Hepatic stellate cell (primary cell): ENCODE measurements at regions not wholly inside any gene's neighbourhood (a gene's known extent, or its start where the extent isn't known, plus 50 kb on each side); places are given as distances from the start of the nearest gene placed in this dataset.
"Not testable (repeated sequence)": the region's sequence is repeated elsewhere in the genome, so short reads cannot be mapped to it uniquely, and the experiment has no call there.

Experiments used
- DNase-seq: peaks from one replicate; pipeline ENCODE4 v3.0.0; 2011; ENCODE audit warnings: low spot score

DNA sequence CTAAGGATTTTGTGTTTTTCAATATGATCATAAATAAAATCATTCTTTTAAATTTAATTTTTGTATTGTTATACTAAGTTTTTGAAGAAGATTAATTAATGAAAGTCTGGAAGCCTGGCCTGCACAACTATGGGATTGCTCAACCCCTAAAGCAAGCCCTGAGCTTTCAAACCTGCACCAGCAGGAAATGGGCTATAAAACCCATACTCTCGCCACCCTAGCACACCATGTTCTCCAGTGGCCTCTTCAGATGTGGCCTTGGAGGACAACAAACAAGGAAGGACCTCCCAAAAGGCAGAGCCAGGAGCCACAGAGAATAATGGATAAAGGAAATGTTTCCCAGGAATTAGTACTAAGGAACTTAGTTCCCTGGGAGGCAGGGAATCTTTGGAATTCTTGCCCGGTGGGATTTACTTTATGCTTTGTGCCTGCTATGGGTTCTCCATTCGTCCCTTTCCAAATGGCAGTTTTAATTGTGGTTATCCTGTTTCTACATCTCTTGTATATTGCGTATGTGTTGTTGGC, 212.5 kb downstream of the ZFP36L2 start:
- no peak for DNase-seq

GRCh38 chr2:43012966-43013365, 213.4 kb downstream of the ZFP36L2 start:
- DNase-seq: no peak

- DNase-seq: no peak
Measured at GRCh38 chr2:43011158-43011491, 215.3 kb downstream of the ZFP36L2 start.

GRCh38 chr2:43010438-43011157, 215.8 kb downstream of the ZFP36L2 start:
- no peak for DNase-seq

- no peak for DNase-seq
Measured at GRCh38 chr2:43009448-43009847, 217.0 kb downstream of the ZFP36L2 start.

GRCh38 chr2:43008388-43008787, 216.0 kb upstream of the HAAO start:
- no peak for DNase-seq

GRCh38 chr2:43007901-43008300, 215.5 kb upstream of the HAAO start:
- no peak for DNase-seq

DNA sequence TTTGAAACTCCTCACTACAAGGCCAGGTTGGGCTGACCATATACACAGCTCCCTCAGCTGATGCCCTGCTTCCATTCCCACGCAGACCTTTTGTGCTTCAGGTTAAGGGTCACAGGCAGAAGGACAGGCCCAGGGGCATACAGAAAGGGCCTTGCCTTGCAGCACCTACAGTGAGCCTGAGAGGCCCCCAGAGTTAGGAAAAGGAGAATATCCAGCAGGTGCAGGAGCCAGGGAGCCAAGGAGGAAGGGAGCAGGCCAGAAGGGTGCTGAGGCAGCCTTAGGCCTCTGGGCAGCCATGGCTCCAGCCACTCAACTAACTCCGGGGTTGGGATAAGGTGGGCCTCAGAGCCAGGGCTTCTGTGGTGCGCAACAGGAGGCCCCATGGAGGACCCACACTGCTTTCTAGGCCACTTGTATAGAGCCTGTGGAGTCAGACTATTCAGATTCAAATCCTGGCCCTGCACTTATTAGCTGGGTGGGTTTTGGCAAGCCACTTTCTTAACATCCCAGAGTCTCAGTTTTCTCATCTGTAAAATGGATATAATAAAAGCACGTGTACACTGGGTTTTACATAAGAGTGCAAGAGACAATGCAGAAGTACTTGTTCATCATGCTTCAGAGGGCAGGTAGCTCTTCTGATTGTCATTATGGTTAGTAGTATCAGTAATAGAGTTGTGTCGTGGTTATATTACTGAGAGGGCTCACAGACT, 214.6 kb upstream of the HAAO start:
- DNase-seq: no peak

- DNase-seq: no peak
Measured at GRCh38 chr2:43005975-43006833, 213.8 kb upstream of the HAAO start.

DNA sequence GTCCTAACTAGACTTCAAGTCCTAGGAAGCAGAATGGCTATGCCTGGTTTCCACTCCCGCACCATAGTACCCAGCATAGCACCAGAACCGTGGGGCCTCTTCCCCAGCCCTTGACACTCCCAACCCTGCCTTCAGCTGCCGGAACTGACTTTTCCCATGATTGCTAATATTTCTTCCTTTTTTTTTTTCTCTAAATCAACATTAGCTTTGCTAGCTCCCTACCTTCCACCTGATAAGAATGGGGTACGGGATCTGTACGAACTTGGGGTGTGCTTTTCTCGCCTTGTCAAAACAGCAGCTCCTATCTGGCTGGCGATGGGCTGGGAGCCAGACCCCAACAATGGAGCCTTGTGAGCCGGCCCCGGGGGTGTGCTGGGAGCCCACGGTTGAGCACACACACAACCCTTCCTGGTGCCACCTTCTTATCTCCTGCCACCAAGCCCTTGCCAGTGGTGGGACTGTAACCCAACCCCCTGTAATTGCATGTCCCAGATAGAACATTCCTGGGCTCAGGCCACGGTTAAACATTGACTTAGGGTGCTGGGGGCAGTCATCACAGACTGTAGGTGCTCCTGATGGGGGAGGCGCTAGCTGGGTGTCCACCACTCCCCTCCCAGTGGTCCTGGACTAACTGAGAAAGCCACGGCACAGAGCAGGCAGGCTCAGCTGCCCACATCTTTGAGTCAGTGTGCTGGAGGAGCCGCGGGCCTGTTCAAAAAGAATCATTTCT, 213.0 kb upstream of the HAAO start:
- no peak for DNase-seq

- DNase-seq: no peak
Measured at GRCh38 chr2:43004879-43005244, 212.5 kb upstream of the HAAO start.

DNA sequence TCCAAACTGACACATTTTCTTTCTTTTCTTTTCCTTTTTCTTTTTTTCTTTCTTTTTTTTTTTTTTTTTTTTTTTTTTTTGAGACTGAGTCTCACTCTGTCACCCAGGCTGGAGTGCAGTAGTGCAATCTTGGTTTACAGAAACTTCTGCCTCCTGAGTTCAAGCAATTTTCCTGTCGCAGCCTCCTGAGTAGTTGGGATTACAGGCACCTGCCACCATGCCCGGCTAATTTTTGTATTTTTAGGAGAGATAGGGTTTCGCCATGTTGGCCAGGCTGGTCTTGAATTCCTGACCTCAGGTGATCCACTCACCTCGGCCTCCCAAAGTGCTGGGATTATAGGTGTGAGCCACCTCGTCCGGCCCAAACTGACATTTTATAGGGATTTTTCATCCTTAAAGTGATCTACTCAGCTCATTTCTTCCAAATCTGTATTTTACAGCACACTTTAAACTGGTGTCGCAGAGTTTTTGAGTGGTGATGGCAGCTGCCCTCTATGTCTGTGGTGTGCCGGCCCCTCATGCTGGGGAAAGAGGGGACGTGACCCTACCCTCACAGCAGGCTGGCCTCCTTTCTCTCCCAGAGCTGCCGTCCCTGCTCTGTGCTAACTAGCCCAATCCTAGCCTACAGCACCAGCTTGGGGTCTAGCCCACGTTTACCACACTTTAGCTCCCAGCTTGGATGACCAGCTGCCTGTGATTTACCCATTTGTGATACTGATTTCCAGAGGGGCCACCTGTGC, 211.9 kb upstream of the HAAO start:
- DNase-seq: not testable (repeated sequence)

GRCh38 chr2:43003702-43004101, 211.3 kb upstream of the HAAO start:
- no peak for DNase-seq

DNA sequence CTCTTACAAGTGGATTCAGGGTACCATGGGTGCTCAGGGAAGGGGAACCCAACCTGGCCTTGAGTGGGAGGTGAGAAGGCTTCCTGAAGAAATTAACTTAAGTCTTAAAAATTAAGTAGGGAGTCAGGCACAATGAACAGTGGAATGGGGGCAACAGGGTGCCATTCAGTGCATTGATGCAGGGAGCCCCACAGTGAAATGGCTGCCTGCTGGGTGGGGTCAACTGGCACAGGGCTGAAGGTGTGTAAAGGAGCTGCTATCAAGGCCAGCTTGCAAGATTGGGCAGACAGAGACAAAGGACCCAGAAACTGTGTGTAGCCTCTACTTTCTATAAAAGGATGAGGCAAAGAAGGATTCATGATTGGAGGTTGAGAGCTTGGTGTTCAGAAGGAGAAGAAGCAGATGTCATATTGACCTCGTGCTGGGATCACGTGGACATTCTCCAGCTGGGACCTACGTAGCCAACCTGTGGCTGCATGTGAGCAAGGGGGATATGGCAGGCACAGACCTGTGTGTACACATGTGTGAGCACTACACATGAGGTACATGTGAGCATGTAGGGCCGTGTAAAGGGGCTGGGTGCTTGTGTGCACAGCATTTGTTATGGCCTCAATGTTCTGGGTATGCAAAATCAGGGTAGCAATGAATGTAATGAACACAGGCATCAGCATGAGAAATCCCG, 209.5 kb upstream of the HAAO start:
- DNase-seq: no peak

DNA sequence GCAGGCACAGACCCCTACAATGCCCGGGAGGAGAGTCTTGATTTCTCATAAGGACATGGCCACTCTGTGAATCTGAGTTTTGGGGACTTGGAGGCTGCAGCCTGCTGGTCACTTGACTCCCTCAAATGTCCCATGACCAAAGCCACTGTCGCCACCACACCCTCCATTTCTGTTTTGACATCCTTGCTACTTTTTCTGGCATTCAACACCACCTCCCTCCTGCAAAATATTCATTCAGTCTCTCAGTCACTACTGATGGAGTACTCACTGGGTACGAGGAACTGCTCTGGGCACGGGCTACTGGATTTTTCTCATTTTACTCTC, 208.6 kb upstream of the HAAO start:
- no peak for DNase-seq

DNA sequence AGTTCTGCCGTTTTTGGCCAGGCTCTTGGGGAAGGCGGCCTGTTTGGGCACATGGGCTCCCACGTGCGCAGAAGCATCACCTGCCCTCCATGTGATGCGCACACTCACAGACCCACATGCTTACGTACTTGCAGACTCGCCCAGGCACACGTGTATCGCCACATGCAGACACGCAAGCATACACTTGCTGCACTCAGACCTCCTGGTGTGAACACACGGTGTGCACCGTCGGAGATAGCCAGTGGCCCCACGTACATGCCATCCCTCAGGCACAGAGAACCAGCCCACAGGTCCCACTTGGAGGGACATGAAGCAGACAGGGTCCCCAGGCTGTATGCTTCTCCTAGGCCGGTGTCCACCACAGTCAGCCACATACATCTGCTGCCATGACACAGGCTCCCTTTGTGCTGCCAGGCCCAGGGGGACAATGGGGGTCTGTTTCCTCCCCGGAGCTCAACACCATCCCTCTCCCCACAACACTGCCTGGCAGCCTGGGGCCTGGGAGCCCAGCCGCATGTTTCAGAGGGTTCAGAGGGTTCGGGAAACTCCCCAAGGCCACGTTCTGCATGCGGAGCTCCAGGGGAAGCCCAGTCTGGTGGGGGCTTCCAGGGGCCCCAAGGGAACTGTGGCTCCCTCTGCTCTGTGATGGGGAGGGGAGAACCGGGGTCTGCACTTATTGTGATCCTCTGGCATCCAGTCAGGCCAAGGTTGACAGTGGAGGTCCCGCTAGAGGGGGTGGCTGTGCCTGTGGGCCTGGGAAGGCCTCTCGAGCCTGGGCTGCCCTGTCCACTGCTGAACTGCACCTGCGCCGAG, 208.1 kb upstream of the HAAO start:
- DNase-seq: no peak

GRCh38 chr2:42999856-43000241, 207.5 kb upstream of the HAAO start:
- no peak for DNase-seq

DNA sequence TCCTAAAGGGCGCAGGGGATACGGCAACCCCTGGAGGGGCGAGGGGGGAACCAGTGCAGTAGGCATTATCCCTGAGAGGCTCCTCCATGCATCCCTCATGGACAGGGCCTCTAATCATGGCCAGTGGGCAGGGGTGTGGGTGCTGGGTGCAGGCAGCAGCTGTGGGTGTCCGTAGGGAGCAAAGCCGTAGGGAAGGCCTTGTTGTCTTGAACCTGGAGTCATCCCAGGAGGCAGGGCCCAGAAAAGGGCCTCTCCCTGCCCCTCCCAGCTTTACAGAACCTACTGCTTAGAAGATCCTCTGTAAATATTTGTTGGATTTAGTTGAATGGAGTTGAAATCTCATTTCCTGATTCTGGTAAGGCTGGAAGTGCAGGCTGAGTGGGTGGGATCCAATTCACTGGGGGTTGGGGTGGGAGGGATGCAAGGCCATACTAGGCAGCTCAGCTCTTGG, 207.0 kb upstream of the HAAO start:
- no peak for DNase-seq

- DNase-seq: no peak
Measured at GRCh38 chr2:42998721-42999120, 206.3 kb upstream of the HAAO start.

DNA sequence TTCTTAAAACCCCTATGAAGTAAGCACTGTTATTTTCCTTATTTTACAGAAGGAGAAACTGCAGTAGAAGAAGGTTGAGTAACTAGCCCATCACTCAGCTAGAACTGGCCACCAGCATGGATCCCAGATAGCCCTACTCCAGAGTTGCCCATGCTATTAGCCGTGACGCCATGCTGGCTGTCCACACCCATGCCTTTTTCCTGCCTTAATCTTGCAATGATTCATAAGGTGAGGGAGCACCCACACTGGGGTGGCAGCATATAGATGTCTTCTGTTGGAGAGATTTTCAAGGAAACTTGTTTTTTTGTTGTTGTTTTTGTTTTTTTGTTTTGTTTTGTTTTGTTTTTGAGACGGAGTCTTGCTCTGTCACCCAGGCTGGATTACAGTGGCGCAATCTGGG, 204.1 kb upstream of the HAAO start:
- no peak for DNase-seq
